Cardiac septum (tissue), 1 donor: ENCODE measurements at regions not wholly inside any gene's neighbourhood (a gene's known extent, or its start where the extent isn't known, plus 50 kb on each side); places are given as distances from the start of the nearest gene placed in this dataset.

Experiments used
- DNase-seq: peaks from one replicate; pipeline ENCODE4 v3.0.0-alpha.2; 2020; ENCODE audit warnings: low spot score
- intact Hi-C: fragments of 100-400 bp; cut with DNase I; formaldehyde crosslinking; loops from one replicate; pipeline ENCODE4 v1.14.0; 2022
- donor health status: DM: no; HTN: no; CAD: no.

- intact Hi-C loops: no loop called here
- no peak for DNase-seq
These were observed 353.6 kb downstream of the TRIML1 start for GRCh38 chr4:188492886-188493285.

- intact Hi-C loops: no loop called here
- no peak for DNase-seq
These were observed 355.9 kb downstream of the TRIML1 start for GRCh38 chr4:188495169-188495568.

GRCh38 chr4:188511431-188511830 lies 372.2 kb downstream of the TRIML1 start:
- intact Hi-C loops: no loop called here

GRCh38 chr4:188532751-188533150 lies 393.5 kb downstream of the TRIML1 start:
- intact Hi-C loops: no loop called here

More at GRCh38 chr4:188511431-188511830, 372.2 kb downstream of the TRIML1 start:
- no peak for DNase-seq

GRCh38 chr4:188534297-188534696 lies 395.1 kb downstream of the TRIML1 start:
- DNase-seq: no peak
- intact Hi-C loops: no loop called here

More at GRCh38 chr4:188532751-188533150, 393.5 kb downstream of the TRIML1 start:
- DNase-seq: no peak

- intact Hi-C loops: no loop called here
- DNase-seq: no peak
These were observed 395.7 kb downstream of the TRIML1 start for GRCh38 chr4:188534917-188535316.

GRCh38 chr4:188536826-188537225 lies 397.6 kb downstream of the TRIML1 start:
- intact Hi-C loops: no loop called here
- DNase-seq: no peak

GRCh38 chr4:188550296-188550695 lies 411.1 kb downstream of the TRIML1 start:
- no peak for DNase-seq

GRCh38 chr4:188551156-188551555 lies 411.9 kb downstream of the TRIML1 start:
- no peak for DNase-seq
- intact Hi-C loops: no loop called here

More at GRCh38 chr4:188550296-188550695, 411.1 kb downstream of the TRIML1 start:
- intact Hi-C loops: no loop called here

- DNase-seq: no peak
- intact Hi-C loops: no loop called here
These were observed 413.6 kb downstream of the TRIML1 start for GRCh38 chr4:188552741-188553275.

GRCh38 chr4:188554413-188554812 lies 415.2 kb downstream of the TRIML1 start:
- DNase-seq: no peak
- intact Hi-C loops: no loop called here

GRCh38 chr4:188573104-188573503 lies 433.9 kb downstream of the TRIML1 start:
- DNase-seq: no peak
- intact Hi-C loops: no loop called here

- no peak for DNase-seq
- intact Hi-C loops: no loop called here
These were observed 439.4 kb downstream of the TRIML1 start for GRCh38 chr4:188578657-188579056.

- no peak for DNase-seq
- intact Hi-C loops: no loop called here
These were observed 456.8 kb downstream of the TRIML1 start for GRCh38 chr4:188596021-188596420.

- intact Hi-C loops: no loop called here
- DNase-seq: no peak
These were observed 464.4 kb downstream of the TRIML1 start for GRCh38 chr4:188603646-188604045.

- intact Hi-C loops: no loop called here
- DNase-seq: no peak
These were observed 467.4 kb downstream of the TRIML1 start for GRCh38 chr4:188606635-188607034.

GRCh38 chr4:188611143-188611542 lies 471.9 kb downstream of the TRIML1 start:
- intact Hi-C loops: no loop called here
- DNase-seq: no peak

- no peak for DNase-seq
These were observed 473.4 kb downstream of the TRIML1 start for GRCh38 chr4:188612659-188613058.

GRCh38 chr4:188613976-188614375 lies 474.7 kb downstream of the TRIML1 start:
- DNase-seq: no peak
- intact Hi-C loops: no loop called here

More at GRCh38 chr4:188612659-188613058, 473.4 kb downstream of the TRIML1 start:
- intact Hi-C loops: no loop called here

- intact Hi-C loops: no loop called here
- no peak for DNase-seq
These were observed 480.4 kb downstream of the TRIML1 start for GRCh38 chr4:188619456-188620149.

GRCh38 chr4:188620608-188621007 lies 481.4 kb downstream of the TRIML1 start:
- intact Hi-C loops: no loop called here
- no peak for DNase-seq
